ENCODE measurements at regions not wholly inside any gene's neighbourhood (a gene's known extent, or its start where the extent isn't known, plus 50 kb on each side); places are given as distances from the start of the nearest gene placed in this dataset.

DNA sequence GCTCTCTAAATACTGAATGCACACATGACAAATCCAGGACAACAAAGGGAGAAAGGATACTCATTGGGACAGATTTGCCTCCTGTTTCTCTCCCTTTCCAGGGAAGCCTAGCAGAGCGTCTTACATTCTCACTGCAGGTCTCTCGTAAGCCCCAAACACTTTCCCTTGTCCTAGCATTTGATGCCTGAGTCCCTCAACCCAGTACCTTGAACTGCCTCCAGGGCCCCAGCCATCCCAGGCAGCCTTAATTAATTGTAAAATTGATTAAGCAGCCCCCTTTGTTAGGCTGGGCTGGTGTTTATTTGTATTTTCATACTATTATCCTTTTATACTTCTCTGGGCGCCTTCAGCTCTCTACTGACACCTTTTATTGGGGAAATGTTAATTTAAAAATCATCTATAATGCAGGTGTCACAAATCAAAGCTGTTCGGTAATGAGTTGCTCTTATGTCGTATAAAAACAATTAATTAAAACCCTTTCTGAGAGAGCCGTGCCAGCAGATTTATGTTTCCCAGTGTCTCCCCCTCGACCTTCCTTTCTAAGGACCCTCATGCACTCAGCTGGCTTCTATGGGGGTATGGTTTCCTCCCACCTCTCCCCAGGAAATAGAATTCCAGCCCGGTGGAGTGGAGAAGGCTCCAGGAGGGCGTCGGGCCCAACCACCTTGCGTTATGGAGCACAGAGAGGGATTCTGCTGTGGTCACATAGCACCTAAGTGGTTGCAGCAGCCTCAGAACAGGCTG is 243.8 kb downstream of the RPS24 start:
- DNase-seq, result no peak

DNA sequence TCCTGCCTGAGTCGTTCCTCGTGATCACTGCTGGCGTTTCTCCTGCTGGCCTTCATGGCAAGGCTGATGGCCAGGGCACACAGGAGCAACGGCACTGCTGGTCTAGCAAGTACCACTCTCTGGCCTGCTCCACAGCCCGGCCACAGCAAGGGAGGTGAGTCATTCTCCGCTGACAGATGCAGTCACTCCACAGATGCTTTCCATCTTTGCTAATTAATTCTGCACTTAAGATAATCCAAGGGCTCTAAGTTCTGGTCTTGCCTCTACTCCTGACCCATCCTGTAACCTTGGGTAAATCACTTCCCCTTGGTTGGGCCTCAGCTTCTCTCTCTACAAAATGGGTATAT is 244.4 kb downstream of the RPS24 start:
- DNase-seq, result no peak

DNA sequence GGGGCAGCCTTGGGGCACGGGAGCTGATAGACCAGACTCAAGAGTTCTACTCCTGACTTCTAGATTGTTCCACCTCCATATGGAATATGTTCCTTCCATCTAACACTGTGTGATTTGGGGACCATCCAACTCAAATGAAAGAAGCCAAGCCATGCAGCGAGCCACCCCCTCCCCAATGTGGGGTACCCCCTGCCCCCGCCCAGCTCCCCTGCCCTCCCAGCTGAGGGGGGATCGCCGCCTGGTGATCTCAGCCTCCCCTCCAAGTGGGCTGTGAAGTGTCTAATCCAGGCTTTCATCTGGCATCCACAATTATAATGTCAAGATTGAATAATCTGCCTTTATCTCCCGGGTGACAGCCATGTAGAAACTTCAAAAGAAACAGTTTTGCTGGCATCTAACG is 246.1 kb downstream of the RPS24 start:
- DNase-seq, result no peak

DNA sequence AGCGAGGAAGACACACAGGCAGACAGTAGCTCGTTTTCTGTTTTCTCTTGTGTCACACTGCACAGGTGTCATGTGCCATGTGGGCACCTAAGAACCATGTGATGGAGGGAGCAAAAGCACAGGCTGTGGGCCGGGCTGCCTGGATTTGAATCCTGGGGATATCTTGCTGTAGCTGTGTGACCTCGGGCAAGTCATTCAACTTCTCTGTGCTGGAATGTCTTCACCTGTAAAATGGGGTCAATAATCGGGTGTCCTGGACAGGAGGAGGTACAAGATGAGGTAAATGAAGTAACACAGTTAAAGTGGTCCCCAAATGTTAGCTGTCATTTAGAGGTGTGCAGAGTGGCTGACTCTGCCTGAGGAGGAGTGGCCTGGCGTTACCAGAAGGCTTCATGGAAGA is 246.9 kb downstream of the RPS24 start:
- DNase-seq, result no peak

DNA sequence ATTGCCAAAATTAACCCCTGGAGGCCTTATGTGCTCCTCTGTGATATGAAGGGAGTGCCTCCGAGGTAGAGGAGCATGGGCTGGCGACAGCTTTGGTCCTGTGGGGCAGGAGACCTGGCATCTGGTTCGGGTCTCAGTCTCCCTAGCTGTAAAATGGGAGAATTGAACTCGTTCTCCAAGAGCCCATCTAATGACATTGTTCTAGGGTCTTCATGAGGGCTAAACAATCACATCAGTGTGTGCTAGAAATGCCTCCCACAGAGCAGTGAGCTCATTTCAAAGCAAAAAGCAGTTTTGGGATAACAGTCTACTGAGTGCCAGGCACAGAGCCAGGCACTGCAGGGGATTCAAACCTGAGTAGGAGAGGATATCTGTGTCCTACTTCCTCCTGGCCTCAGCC is 248.0 kb downstream of the RPS24 start:
- DNase-seq, result no peak

DNA sequence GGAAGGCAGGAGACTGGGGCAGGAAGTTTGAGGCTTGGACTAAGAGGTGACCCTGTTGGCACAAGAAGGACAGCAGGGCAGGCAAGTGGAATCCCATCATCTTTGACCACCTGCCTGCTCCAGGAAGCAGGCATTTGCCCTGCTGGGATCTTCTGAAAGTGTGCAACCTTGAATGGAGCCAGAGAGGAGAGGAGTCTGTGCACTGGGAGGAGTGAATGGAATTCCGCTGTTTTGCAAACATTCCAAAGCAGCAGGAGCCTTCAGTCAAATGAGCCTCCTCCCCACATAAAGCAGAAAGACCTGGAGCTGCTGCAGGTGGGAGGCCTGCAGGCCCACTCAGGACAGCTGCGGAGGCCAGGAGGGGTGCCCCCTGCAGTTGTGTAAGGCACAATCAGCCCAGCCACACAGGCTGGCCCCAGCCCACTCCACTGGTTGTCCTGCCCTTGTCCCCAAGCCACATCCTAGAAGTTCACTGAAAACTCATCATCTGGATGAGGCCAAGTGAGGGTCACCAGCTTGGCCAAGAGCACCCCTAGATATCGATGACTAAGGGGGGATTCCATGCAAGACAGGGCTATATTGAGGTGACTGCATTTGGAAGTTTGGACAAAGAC is 249.5 kb downstream of the RPS24 start:
- no peak for DNase-seq

DNA sequence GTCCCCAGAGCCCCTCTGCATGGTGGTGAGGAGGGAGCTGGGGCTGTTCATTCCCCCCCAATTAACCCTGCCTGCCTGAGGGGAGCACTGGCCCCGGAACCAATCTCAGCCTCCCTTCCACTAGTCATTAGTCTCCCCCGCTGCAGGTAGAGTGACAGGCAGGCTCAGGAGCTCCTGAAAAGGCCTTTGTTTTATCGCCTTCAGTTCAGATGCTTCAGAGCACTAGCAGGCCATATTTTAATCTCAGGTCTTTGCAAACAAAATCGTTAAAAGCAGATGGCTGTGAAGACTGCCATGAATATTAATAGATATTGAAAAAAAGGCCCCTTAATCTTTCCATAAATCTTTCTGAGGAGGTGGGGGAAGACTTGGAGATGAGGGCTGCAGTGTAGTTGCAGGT is 250.7 kb downstream of the RPS24 start:
- DNase-seq, result no peak

DNA sequence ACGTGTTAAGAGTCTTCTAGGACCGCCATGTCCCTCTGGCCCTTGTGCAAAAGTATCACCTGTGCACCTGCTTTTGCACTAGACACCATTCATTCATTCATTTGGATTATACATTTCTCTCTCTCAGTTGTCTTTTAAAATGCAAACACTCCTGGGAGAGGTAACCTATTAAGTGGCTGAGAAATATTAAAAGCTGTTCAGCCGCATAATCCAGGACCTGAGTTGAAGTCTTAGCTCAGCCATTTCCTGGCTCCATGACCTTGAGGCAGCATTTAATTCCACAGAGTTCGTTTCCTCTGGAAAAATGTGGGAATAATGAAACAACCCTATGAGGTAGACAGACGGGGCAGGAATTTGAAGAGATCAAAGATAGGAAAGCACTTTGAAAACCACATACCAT is 251.6 kb downstream of the RPS24 start:
- DNase-seq, result no peak

DNA sequence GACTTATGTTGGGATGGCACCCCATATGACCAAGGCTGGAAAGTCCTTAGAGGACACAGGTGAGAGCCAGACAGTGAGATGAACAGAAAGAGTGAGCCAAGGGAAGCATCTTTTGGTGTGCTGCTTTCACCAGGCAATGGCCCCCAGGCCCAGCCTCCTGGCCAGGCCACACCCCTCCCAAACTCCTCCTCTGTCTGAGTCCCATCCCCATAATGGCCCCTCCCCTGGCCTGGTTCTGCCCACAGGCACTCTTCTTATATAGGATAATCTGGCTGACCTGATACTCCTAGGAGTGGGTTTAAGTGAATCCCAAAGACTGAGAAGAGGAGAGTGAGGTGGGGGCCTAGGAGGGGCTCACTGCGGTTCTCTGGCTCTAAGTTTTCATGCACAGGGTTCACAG is 252.5 kb downstream of the RPS24 start:
- no peak for DNase-seq

DNA sequence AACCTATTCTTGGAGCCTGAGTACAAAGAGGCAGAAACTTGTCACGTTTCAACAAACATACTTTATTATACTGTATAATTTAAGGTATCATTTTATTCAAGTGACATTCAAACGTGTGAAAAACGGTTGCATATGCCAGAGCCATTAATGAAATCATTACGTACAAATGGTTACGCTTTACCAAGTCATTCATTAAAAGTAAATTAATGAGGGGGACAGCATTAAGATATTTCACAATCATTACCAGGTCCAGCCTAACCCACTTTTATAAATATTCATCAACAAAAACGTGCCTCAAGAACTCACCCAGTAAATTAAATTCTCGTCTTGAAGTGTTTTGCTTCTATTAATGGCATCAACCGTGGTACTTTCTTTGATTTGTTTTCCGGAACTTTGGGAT is 253.0 kb downstream of the RPS24 start:
- DNase-seq, result no peak

DNA sequence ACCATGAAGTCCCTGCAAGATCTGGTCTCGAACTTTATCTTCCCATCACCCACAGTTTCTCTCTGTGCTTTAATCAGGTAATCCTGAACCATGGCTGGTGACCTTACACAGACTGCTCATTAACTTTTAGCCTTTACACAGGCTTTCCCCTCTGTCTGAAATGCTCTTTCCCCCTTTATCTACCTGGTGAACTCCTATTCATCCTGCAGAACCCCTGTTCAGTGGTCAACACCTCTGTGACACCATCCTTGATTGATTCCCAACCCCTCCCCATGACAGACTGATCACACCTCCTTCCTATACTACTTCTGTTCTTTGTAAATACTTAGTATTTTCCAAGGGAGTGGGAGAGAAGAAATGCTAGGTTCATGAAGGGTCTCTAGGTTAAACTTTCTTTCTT is 254.0 kb downstream of the RPS24 start:
- no peak for DNase-seq

DNA sequence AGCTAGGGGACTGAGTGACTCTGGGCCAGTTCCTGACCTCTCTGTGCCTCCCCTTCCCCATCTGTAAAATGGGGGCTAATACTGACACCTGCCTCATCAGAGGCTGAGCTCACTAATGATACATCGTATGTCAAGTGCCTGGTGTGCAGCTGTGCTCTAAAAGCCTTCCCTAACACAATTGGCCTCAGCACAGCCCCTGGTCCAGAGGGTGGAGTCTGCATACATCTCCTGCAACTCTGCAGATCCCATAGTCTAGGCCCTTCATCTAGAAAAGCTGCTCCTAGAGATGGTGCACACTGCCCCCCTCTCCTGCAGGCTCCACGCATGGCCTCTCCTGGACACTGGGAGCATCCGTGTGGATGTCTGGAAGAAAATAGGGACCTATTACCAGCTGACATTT is 255.0 kb downstream of the RPS24 start:
- DNase-seq, result no peak

DNA sequence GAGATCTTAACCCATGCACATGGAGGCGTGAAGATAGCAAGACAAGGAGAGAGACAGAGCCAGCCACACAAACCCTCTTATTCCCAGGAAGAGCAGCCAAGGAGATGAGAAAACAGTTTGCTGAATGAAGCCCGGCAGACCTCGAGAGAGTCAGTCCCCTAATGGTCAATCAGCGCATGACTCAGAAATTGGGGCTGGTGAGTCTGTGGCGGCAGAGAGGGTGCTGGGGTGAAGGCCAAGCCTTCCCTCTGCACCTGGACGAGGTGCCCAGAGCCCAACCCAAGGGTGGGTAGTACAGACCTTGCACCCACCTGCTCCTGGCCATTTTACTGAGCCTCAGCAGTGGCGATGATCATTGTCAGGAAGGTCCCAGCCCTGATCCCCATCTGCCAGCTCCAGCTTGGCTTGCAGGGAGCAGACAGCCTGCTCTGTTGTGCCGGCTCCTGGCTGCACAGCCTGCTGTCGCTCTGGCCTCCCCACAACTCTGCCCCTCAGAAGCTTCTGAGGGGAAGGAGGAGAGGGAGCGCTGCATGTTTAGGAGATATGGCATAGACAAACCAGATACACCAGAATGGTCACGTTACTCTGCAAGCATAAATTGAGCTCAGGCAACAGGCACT is 256.6 kb downstream of the RPS24 start:
- no peak for DNase-seq

DNA sequence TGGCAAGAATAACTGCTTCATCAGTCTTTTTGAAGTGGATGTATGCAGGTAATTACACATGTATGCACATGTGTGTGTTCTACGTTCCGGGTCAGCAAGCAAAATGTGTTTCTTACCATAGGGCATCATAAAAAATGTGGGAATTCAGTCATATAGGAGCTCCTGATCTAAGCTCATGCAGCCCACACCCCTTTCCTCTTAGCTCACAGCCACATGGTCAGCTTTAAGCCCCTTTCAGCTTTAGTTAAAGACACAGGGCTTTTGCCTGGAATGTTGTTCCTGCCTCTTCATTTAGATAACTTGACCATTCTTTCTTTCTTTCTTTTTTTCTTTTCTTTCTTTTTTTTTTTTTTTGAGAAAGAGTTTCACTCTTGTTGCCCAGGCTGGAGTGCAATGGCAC is 258.1 kb downstream of the RPS24 start:
- no peak for DNase-seq

DNA sequence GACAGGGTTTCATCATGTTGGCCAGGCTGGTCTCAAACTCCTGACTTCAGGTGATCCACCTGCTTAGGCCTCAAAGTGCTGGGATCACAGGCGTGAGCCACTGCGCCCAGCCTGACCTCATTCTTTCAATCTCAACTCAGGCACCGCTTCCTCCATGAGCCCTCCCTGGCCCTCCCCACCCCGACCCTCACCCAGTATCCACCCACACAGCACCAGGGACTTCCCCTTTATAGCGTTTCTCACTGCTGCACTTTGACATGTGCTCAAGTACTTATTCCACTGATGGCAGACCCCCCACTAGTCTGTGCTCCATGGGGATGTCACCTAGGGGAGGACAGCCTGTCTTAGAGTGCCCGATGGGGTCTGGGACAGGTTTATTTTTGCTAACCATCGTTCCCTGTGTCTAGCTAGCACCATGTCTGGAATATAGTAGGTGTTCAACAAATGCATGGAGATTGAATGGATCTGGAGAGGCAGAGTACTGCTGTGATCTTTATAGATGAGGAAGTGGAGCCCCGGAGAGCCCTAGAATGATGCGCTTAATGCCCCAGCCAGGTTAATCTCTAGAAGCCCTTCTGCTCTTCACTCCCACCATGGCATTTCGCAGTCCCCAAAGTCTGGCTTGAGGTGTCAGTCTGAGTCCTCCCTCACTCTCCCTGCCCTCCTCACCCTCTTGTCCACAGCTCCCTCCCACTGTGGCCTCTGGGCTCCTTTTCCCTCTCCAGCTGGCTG is 258.8 kb downstream of the RPS24 start:
- peak; percentile 26 for DNase-seq

DNA sequence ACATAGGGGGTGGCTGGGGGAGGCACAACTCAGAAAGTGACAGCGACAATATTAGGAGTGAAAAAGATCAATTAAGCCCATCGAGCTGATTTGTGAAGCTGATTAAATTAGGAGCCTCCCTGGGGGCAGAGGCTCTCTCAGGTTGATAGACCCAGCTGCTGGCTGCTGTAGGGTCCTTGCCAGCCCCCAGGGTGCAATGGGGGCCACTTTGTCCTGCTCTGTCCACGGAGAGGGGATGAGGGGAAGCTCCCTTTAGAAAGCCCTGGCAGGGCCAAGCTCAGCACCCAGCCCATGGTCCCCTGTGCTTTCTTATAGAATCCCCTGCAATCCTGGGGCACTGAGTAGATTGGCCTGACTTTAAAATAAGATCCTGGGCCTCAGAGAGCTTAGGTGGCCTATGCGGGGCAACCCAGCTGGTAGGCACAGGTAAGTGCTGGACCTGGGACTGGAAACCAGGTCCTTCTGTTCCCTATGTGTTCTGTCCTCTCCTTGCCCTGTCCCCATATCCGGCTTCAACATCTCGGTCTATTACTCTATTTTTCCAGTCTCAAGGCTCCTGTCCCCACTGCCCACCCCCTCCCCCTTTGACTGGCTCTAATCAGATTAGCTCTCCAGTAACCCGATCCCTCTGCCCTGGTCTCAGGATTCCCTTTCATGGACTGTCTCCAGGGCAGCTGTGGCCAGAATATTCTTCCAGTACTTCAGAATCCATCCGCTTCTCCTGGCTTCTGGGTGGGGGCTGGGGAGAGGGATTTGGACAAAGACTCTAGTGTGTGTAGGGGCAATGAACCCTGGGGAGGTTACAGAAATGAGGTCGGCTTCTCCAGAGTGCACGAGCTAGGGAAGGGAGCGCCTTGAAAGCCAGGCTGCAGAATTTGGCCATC is 259.6 kb downstream of the RPS24 start:
- no peak for DNase-seq

DNA sequence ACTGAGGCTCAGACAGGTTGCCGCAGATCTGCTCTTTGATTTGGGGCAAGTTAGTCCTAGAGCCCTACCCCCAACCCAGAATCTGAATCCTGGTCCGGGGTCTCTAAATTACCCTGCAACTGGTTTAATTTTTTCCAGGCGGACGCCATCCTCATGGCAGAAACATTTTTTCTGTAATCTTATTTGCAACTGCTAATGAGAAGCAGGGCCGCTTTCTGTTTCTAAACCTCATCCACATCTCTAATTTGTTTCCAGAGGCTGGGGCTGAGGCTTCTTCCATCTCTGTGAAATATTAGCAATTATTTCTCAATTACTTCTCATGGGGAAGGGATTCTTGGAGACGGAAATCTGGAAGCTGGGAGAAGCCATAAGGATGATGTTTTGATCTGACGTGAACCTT is 261.6 kb downstream of the RPS24 start:
- DNase-seq, result no peak

DNA sequence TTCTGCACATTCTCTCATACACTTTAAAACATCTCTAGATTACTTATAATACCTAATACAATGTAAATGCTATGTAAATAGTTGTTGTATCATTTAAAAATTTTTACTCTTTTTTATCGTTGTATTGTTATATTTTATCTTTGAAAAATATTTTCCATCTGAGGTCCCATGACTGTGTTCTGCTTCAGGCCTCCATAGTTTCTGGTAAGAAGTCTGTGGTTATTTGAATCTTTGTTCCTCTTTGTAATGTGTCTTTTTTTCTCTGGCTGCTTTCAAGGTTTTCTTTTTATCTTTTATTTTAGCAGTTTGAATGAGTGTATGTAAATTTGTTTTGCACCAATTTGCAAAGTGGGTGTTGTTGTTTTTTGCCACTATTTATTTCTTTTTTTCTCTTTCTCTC is 263.1 kb downstream of the RPS24 start:
- DNase-seq, result peak; percentile 30

DNA sequence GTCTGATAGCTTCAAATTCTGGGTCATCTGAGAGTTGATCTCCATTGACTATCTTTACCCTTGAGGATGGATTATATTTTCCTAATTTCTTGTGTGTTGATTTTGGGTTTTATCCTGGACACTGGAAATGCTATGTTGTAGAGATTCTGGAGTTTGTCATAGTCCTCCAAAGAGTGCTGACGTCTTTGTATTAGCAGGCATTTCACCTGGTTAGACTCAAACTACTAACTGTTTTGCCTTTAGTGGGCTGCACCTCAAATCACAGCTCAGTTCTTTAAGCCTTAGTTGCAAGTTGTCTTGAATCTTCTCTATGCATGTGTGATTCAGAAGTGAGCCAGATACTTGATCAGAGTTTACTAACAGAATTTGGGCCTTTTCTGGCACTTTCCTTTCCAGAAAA is 264.3 kb downstream of the RPS24 start:
- DNase-seq, result no peak

DNA sequence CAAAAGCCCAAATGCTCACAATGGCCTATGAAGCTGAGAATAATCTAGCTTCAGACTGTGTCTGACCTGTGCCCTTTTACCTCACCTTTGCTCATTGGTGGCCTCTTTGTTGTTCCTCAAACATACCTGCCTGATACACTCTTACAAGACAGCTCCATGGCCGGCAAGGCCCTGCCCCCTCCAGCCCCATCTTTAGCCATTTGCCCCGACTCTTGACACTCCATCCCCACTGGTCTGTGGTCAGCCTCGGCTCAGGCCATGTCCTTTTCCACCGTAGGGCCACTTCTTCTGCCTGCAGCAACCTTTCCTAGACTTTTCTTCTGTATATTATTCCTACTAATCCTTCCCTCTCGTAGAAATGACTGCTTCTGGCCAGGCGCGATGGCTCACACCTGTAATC is 265.2 kb downstream of the RPS24 start:
- DNase-seq, result no peak

DNA sequence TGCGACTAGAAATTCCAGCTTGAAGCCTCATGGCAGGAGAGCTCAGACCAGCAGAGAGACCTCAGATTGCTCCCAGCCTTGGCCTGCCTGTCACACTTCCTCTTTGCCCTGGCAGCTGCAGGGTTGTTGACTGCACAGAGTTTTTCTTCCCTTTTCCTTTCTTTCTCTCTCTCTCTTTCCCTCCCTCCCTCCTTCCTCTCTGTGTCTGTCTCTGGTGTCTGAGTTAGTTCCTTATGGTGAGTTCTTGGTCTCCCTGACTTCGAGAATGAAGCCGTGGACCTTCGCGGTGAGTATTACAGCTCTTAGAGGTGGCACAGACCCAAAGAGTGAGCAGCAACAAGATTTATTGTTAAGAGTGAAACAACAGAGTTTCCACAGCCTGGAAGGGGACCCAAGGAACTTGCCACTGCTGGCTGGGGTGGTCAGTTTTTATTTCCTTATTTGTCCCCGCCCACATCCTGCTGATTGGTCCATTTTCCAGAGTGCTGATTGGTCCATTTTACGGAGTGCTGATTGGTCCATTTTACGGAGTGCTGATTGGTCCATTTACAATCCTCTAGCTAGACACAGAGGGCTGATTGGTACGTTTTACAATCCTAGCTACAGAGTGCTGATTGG is 266.3 kb downstream of the RPS24 start:
- peak; percentile 79 for DNase-seq

DNA sequence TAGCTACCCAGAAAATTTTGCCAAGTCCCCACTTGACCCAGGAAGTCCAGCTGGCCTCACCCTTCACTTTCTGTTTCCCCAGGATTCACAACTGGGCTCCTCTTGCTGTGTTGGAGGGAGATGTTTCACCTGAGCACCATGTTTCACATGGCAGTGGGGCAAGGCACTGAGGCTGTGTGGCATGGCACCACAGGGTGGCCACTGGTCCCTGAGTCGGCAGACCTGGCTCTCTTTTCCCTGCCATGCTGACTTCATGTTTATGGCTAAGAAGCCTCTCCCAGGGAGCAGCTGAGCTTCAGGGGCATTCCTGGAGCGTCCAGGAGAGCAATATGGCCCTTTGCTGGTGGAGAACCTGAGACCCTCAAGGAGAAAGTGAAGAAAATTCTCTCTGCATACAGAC is 266.9 kb downstream of the RPS24 start:
- no peak for DNase-seq

DNA sequence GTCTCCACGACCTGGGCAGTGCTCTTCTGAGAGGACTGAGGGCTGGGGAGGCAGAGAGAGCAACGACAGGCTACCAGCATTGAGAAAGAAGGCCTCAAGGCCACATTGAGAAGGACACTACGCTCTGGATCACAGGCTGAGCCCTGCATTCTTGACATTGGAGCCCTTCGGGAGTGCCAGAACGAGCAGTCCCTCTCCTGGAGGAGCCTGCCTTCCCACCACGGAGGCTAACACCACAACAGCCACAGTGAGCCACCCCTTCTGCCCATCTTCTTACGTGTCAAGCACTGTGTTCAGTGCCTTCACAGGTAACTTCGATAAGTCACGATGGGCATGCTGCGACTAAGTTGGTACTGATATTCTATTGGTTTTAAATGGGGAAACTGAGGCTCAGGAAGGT is 267.8 kb downstream of the RPS24 start:
- no peak for DNase-seq

Data from suppressor macrophage treated with lipopolysaccharide for 4 hours (primary cell).